Activated CD4-positive, alpha-beta memory T cell treated with anti-CD3 and anti-CD28 coated beads for 36 hours (primary cell): ENCODE measurements at regions not wholly inside any gene's neighbourhood (a gene's known extent, or its start where the extent isn't known, plus 50 kb on each side); places are given as distances from the start of the nearest gene placed in this dataset.

ENCODE experiments used
- CTCF ChIA-PET: fragments of 350-600 bp; sonication (Branson Sonifier 250); formaldehyde crosslinking; loops from one replicate; lab custom pipeline; 2021; ENCODE audit warnings: antibody characterized with exemption, inconsistent platforms; lab: Charles Lee
- POLR2A ChIA-PET: fragments of 350-600 bp; sonication (Branson Sonifier 250); formaldehyde crosslinking; loops from one replicate; lab custom pipeline; 2021; ENCODE audit warnings: antibody characterized with exemption; lab: Charles Lee
- DNase-seq: peaks from one replicate; pipeline ENCODE4 v3.0.0-alpha.2; 2020
- H3K27ac Mint-ChIP-seq: one replicate; pipeline ENCODE4 v1.8.0; 2021; ENCODE audit warnings: mixed read lengths
- H3K27me3 Mint-ChIP-seq: one replicate; pipeline ENCODE4 v1.8.0; 2021; ENCODE audit warnings: mixed read lengths
- H3K36me3 Mint-ChIP-seq: one replicate; pipeline ENCODE4 v1.8.0; 2021; ENCODE audit warnings: mixed read lengths
- H3K4me1 Mint-ChIP-seq: one replicate; pipeline ENCODE4 v1.8.0; 2021; ENCODE audit warnings: low read depth, mixed read lengths
- H3K4me3 Mint-ChIP-seq: one replicate; pipeline ENCODE4 v1.8.0; 2021; ENCODE audit warnings: mild to moderate bottlenecking, mixed read lengths
- H3K9me3 Mint-ChIP-seq: one replicate; pipeline ENCODE4 v1.8.0; 2021; ENCODE audit warnings: mixed read lengths
- intact Hi-C: fragments of 100-400 bp; cut with micrococcal nuclease; formaldehyde crosslinking; loops from one replicate; pipeline ENCODE4 v1.15.1; 2023

DNA sequence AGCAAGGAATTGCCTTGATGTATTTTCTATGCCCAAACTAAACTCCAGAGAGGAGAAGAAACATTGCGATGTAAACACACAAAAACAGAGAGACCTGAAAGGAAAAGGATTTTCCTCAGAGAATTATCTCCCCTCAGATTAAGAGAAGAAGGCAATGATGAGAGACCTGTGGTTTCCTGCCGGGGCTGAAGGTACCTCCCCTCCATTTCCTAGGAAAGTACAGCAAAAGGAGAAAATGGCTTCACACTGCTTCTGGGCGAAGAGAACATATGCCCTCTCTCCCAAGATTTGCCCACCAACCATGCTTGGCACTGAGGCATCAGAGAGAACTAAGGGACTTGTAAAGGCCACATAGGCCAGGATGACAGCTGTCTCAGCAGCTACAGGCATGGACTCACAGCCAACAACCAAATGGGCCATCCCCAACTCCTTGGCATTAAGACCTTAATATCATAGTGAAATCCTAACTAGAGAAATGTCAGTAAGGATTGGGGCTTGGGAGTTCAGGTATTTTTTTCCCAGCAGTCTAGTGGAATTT lies 523.0 kb downstream of the PTPRC start:
- Mint-ChIP-seq H3K4me3 (no peak overlapping the region), H3K9me3 (no peaks in the 10 kb centered on the region), H3K27me3 (no peaks in the 10 kb centered on the region), H3K4me1 (peaks cover 23% of the 10 kb centered on the region), H3K36me3 (no peaks in the 10 kb centered on the region), H3K27ac (no peak overlapping the region)
- ChIA-PET CTCF (no interaction called here), POLR2A (no interaction called here)
- DNase-seq = no peak
- intact Hi-C loops = loop anchor here (2.0 kb wide), 1 partner anchor 65 kb away; no protein-coding TSS in a partner anchor

DNA sequence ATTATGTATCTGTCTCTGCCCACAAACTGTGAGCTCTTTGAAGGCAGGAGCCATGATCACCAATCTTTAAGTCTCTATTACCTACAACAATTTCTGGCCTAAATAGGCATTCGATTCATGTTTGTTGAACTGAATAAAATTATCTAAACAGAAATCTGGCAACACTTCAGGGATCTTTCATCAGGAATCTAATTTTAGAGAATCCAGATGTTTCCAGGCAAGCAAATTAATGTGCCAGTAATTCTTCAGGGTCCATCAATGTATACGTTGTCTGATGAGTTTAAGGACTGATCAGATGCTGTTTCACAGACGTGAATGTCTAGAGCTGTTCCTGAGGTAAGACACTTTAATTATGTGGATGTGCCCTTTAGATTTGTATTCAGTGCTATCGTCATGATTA lies 524.4 kb downstream of the PTPRC start:
- no peaks in the 10 kb centered on the region for H3K27me3 Mint-ChIP-seq
- H3K27ac Mint-ChIP-seq = no peak overlapping the region
- no peaks in the 10 kb centered on the region for H3K9me3 Mint-ChIP-seq
- intact Hi-C loops = loop anchor here (2.0 kb wide), 1 partner anchor 64 kb away; no protein-coding TSS in a partner anchor
- no peak overlapping the region for H3K4me3 Mint-ChIP-seq
- POLR2A ChIA-PET = interaction anchor here (1.5 kb wide), 1 partner anchor 10 kb away, joined by 4 read pairs; no protein-coding TSS in a partner anchor
- CTCF ChIA-PET = no interaction called here
- H3K4me1 Mint-ChIP-seq = peaks cover 24% of the 10 kb centered on the region
- no peaks in the 10 kb centered on the region for H3K36me3 Mint-ChIP-seq
- DNase-seq = no peak

GRCh38 chr1:199163670-199164069 lies 524.8 kb downstream of the PTPRC start:
- no peak overlapping the region for H3K27ac Mint-ChIP-seq
- intact Hi-C loops = loop anchor here (2.0 kb wide), 1 partner anchor 63 kb away; no protein-coding TSS in a partner anchor
- H3K9me3 Mint-ChIP-seq = no peaks in the 10 kb centered on the region
- no peak overlapping the region for H3K4me3 Mint-ChIP-seq
- no peak for DNase-seq
- ChIA-PET CTCF (no interaction called here), POLR2A (interaction anchor here (1.5 kb wide), 1 partner anchor 10 kb away, joined by 4 read pairs; no protein-coding TSS in a partner anchor)
- H3K27me3 Mint-ChIP-seq = no peaks in the 10 kb centered on the region
- H3K36me3 Mint-ChIP-seq = no peaks in the 10 kb centered on the region
- peaks cover 28% of the 10 kb centered on the region for H3K4me1 Mint-ChIP-seq

DNA sequence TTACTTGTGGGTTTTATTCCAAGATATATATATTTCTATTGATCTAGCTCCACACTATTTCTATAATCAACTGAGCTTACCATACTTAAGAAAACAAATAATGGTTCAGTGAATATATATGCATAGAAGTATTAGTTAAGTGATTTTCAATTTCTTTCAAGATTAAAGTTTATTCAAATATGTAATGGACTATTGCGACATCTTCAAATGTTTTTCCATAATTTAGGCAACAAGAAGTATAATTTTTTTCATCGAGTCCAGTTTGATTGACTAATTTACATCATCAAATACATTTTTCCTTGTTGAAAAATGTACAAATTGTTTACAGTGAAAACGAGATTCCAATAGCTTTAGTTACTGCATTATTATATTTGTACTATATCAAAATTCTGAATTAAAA lies 528.6 kb downstream of the PTPRC start:
- intact Hi-C loops = no loop called here
- H3K27ac Mint-ChIP-seq = no peak overlapping the region
- ChIA-PET CTCF (interaction anchor here (0.7 to 1.5 kb wide), 2 partner anchors 12 to 54 kb away, joined by 3 read pairs; no protein-coding TSS in a partner anchor), POLR2A (no interaction called here)
- no peaks in the 10 kb centered on the region for H3K27me3 Mint-ChIP-seq
- H3K9me3 Mint-ChIP-seq = no peaks in the 10 kb centered on the region
- no peak for DNase-seq
- H3K4me3 Mint-ChIP-seq = no peak overlapping the region
- H3K4me1 Mint-ChIP-seq = peaks cover 39% of the 10 kb centered on the region
- no peaks in the 10 kb centered on the region for H3K36me3 Mint-ChIP-seq

DNA sequence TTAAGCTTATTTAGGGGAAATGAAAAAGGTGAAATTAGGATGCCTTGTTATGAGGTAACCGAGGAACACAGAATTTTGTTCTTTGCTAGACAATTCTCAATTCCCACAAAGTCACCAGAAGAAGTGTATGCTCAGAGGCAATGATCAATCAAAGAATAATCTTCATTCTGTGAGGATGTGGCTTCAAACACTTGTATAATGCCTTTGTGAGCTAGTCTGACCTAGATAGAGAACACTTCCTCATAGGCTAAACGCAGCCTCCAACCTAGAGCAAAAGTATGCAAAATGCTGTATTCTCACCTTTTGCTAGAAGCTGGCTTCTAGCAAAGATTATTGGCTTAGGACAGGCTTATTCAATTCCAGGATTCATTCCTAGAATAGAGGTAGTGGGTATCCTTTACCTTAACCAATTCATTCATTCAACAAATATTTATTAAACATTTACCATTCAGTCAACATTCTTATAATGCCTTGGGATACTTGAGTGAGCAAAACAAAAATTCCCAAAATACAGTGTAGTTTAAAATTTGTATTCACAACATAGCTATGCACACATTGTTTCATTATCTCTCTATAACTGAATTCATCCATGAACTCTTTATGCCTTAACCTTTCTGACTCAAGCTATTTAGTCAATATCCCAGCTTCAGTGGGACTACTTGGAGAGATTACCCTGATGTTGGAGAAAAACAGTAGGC lies 530.2 kb downstream of the PTPRC start:
- Mint-ChIP-seq H3K4me3 (no peak overlapping the region), H3K27ac (no peak overlapping the region), H3K9me3 (no peaks in the 10 kb centered on the region), H3K36me3 (no peaks in the 10 kb centered on the region), H3K4me1 (peaks cover 43% of the 10 kb centered on the region), H3K27me3 (no peaks in the 10 kb centered on the region)
- intact Hi-C loops = no loop called here
- CTCF ChIA-PET = no interaction called here
- no peak for DNase-seq
- POLR2A ChIA-PET = no interaction called here

DNA sequence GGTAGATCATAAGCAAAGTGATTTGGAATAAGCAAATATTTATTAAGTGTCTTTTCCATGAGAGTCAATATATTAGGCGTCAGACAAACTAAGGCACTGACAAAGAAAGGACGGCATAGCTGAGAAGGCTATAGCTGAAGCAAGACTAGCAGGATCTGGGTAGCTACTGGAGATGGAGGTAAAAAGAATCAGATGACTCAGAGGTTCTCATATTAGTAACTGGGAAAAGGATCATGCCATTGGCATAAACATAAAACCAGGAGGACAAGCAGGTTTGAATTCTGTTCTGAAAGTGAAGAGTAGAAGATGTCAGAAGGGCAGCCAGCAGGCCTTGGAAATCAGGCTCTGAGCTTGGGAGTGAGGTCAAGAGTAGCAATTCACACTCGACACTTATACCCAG lies 531.9 kb downstream of the PTPRC start:
- DNase-seq = no peak
- intact Hi-C loops = loop anchor here (5.0 kb wide), 4 partner anchors 72 to 648 kb away; no protein-coding TSS in a partner anchor
- POLR2A ChIA-PET = no interaction called here
- no peaks in the 10 kb centered on the region for H3K9me3 Mint-ChIP-seq
- CTCF ChIA-PET = no interaction called here
- H3K36me3 Mint-ChIP-seq = no peaks in the 10 kb centered on the region
- peaks cover 51% of the 10 kb centered on the region for H3K4me1 Mint-ChIP-seq
- H3K27ac Mint-ChIP-seq = no peak overlapping the region
- no peak overlapping the region for H3K4me3 Mint-ChIP-seq
- H3K27me3 Mint-ChIP-seq = no peaks in the 10 kb centered on the region

DNA sequence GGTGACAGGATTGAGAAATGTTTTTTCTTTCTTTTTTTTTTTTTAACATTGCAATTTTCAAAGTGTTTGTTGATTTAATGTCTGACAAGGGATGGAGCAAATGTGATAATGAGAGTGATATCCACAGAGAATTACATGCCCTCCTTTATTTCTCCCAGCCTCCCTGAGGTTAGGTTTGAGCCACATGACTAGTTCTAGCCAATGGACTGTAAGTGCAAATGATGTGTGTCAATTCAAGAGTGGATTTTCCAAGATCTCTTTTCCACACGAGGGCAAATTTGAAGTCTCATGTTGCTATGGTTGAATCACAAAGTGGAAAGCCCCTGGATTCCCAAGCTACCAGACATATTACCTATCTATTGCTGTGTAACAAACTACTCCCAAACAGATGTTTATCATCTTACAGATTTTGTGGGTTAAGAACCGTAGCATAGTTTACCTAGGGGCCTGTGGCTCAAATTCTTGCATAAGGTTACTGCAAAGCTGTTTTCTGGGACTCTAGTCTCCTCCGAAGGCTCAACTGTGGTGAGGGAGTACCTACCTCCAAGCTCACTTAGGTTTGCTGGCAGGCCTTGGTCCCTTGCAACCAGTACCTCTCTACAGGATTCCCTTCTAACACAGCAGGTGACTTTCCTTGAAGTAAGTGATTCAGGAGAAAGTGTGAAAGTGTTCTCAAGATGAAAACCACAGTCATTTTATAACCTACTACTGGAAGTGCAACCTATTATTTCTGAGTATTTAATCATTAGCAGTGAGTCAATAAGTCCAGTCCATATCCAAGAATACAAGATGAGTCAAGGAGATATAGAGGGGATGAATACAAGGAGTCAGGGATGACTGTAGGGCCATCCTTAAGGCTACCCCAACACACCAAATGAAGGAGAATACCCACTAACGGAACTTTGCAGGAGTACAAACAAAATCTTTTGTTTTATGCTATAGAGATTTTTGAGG lies 533.6 kb downstream of the PTPRC start:
- ChIA-PET CTCF (no interaction called here), POLR2A (interaction anchor here (0.8 to 1.5 kb wide), 2 partner anchors 83 to 252 kb away, joined by 3 to 5 read pairs; no protein-coding TSS in a partner anchor)
- no peaks in the 10 kb centered on the region for H3K27me3 Mint-ChIP-seq
- H3K36me3 Mint-ChIP-seq = no peaks in the 10 kb centered on the region
- H3K27ac Mint-ChIP-seq = peak overlapping the region; percentile 13
- H3K9me3 Mint-ChIP-seq = no peaks in the 10 kb centered on the region
- intact Hi-C loops = loop anchor here (1.0 to 5.0 kb wide), 7 partner anchors 54 to 650 kb away; no protein-coding TSS in a partner anchor
- no peak overlapping the region for H3K4me3 Mint-ChIP-seq
- no peak for DNase-seq
- peaks cover 51% of the 10 kb centered on the region for H3K4me1 Mint-ChIP-seq

DNA sequence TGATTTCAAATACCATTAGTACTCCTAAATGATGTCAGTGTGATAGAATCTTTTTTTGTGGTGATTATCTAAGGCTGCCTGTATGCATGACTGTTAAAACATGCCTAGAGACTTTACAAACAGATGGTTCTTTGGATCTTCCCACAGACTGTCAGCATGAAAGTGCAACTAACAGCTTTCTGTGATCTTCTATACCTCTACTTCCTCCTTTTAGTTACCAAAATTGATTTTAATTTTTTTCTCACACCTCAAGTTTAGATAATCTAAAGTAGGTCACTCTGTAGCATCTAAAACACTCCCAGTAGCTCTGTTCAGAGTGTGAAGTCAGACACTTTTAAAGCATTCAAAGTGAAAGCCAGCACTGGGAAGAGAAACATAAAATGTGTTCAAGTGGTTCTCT lies 534.5 kb downstream of the PTPRC start:
- Mint-ChIP-seq H3K36me3 (no peaks in the 10 kb centered on the region), H3K9me3 (no peaks in the 10 kb centered on the region), H3K27ac (no peak overlapping the region), H3K4me1 (peaks cover 49% of the 10 kb centered on the region), H3K27me3 (no peaks in the 10 kb centered on the region), H3K4me3 (no peak overlapping the region)
- CTCF ChIA-PET = no interaction called here
- DNase-seq = no peak
- intact Hi-C loops = loop anchor here (1.0 to 5.0 kb wide), 7 partner anchors 53 to 651 kb away; no protein-coding TSS in a partner anchor
- POLR2A ChIA-PET = interaction anchor here (0.6 to 1.5 kb wide), 3 partner anchors 10 to 227 kb away, joined by 3 to 4 read pairs (median 3); no protein-coding TSS in a partner anchor

DNA sequence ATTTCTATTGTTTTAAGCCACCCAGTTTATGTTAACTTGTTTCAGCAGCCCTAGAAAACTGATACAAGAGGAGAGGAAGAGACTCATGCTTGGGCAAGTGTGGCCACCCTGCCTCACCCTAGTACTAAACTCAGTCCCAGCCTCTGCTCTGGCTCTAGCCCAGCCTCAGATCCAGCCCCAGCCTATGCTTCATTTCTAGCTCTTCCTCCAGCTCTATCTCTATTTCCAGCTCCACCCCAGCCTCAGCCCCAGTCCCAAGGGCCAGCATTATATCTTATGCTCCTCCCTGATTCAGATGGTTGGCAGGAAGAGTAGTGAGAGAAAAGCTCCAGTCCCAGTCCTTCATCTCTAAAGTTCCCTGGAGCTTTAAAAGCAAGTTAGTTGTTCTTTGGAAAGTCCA lies 535.5 kb downstream of the PTPRC start:
- DNase-seq = no peak
- ChIA-PET CTCF (no interaction called here), POLR2A (no interaction called here)
- Mint-ChIP-seq H3K4me1 (peaks cover 41% of the 10 kb centered on the region), H3K27me3 (no peaks in the 10 kb centered on the region), H3K9me3 (no peaks in the 10 kb centered on the region), H3K36me3 (no peaks in the 10 kb centered on the region), H3K4me3 (no peak overlapping the region), H3K27ac (no peak overlapping the region)
- intact Hi-C loops = loop anchor here (5.0 kb wide), 4 partner anchors 68 to 652 kb away; no protein-coding TSS in a partner anchor

GRCh38 chr1:199176713-199177112 lies 537.9 kb downstream of the PTPRC start:
- POLR2A ChIA-PET = no interaction called here
- H3K9me3 Mint-ChIP-seq = no peaks in the 10 kb centered on the region
- no peak overlapping the region for H3K4me3 Mint-ChIP-seq
- peaks cover 28% of the 10 kb centered on the region for H3K4me1 Mint-ChIP-seq
- no peaks in the 10 kb centered on the region for H3K27me3 Mint-ChIP-seq
- intact Hi-C loops = no loop called here
- no peak overlapping the region for H3K27ac Mint-ChIP-seq
- no peak for DNase-seq
- CTCF ChIA-PET = no interaction called here
- H3K36me3 Mint-ChIP-seq = no peaks in the 10 kb centered on the region

DNA sequence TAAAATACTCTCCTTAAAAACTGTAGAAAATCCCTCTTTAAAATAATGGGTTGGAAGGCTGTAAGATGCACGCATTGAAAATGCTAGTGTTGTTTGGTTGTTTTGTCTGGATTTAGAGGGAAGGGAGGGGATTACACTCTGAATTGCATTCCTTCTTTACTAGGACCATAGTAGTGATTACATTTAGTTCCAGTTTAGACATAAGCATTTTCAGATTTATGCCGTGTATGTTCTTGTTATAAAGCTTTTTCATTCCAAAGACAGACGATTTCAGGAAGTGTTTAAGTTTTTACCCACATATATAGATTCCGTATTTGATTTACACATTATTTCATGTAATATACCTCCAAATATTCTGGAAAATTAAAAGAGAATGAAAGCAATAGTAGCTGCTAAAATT lies 538.4 kb downstream of the PTPRC start:
- no peak overlapping the region for H3K27ac Mint-ChIP-seq
- H3K27me3 Mint-ChIP-seq = no peaks in the 10 kb centered on the region
- ChIA-PET POLR2A (no interaction called here), CTCF (no interaction called here)
- H3K36me3 Mint-ChIP-seq = no peaks in the 10 kb centered on the region
- H3K4me3 Mint-ChIP-seq = no peak overlapping the region
- intact Hi-C loops = no loop called here
- DNase-seq = no peak
- H3K9me3 Mint-ChIP-seq = no peaks in the 10 kb centered on the region
- peaks cover 23% of the 10 kb centered on the region for H3K4me1 Mint-ChIP-seq

- Mint-ChIP-seq H3K9me3 (no peaks in the 10 kb centered on the region), H3K36me3 (no peaks in the 10 kb centered on the region), H3K4me3 (no peak overlapping the region), H3K4me1 (peaks cover 13% of the 10 kb centered on the region), H3K27ac (no peak overlapping the region), H3K27me3 (no peaks in the 10 kb centered on the region)
- POLR2A ChIA-PET = no interaction called here
- CTCF ChIA-PET = no interaction called here
- DNase-seq = no peak
- intact Hi-C loops = no loop called here
Measured at GRCh38 chr1:199178646-199179045, 539.8 kb downstream of the PTPRC start.
